Progenitor cell of endocrine pancreas (in vitro differentiated cells): ENCODE measurements at regions not wholly inside any gene's neighbourhood (a gene's known extent, or its start where the extent isn't known, plus 50 kb on each side); places are given as distances from the start of the nearest gene placed in this dataset.
A peak's percentile ranks its signal among the peaks of the same experiment; 100 is the strongest.

Experiments used
- DNase-seq: peaks from one replicate; pipeline ENCODE4 v3.0.0; 2021; ENCODE audit warnings: low spot score; ENCODE audit not compliant: unreplicated experiment
- H3K27ac Mint-ChIP-seq: 2 replicates; pipeline ENCODE4 v1.8.0; 2021; ENCODE audit warnings: mild to moderate bottlenecking, moderate library complexity, mixed read lengths
- H3K27me3 Mint-ChIP-seq: 2 replicates; pipeline ENCODE4 v1.8.0; 2021; ENCODE audit warnings: mixed read lengths
- H3K36me3 Mint-ChIP-seq: 2 replicates; pipeline ENCODE4 v1.8.0; 2022; ENCODE audit warnings: mixed read lengths; ENCODE audit not compliant: insufficient read depth
- H3K4me1 Mint-ChIP-seq: 2 replicates; pipeline ENCODE4 v1.8.0; 2021; ENCODE audit warnings: low read depth, mixed read lengths
- H3K4me3 Mint-ChIP-seq: 2 replicates; pipeline ENCODE4 v1.8.0; 2021; ENCODE audit warnings: low read depth, mild to moderate bottlenecking, moderate library complexity, mixed read lengths
- H3K9me3 Mint-ChIP-seq: 2 replicates; pipeline ENCODE4 v1.8.0; 2021; ENCODE audit warnings: low read depth, mixed read lengths
- CTCF ChIP-seq: fragments of 200-600 bp; sonication (generic); IDR thresholded peaks from one replicate; pipeline ENCODE4 v1.5.0; 2021; ENCODE audit warnings: antibody characterized with exemption, mild to moderate bottlenecking; ENCODE audit not compliant: unreplicated experiment

GRCh38 chr2:15778529-15779219 lies 161.7 kb upstream of the MYCN start:
- H3K27ac Mint-ChIP-seq = no peak overlapping the region
- H3K9me3 Mint-ChIP-seq = peaks cover 2% of the 10 kb centered on the region
- no peak for DNase-seq
- H3K27me3 Mint-ChIP-seq = peaks cover 71% of the 10 kb centered on the region
- peaks cover 13% of the 10 kb centered on the region for H3K4me1 Mint-ChIP-seq
- H3K4me3 Mint-ChIP-seq = no peak overlapping the region
- no peaks in the 10 kb centered on the region for H3K36me3 Mint-ChIP-seq
- no peak for TF ChIP-seq CTCF

- H3K4me1 Mint-ChIP-seq = peaks cover 13% of the 10 kb centered on the region
- peaks cover 75% of the 10 kb centered on the region for H3K27me3 Mint-ChIP-seq
- H3K27ac Mint-ChIP-seq = no peak overlapping the region
- no peaks in the 10 kb centered on the region for H3K36me3 Mint-ChIP-seq
- TF ChIP-seq CTCF = no peak
- DNase-seq = no peak
- peaks cover 2% of the 10 kb centered on the region for H3K9me3 Mint-ChIP-seq
- H3K4me3 Mint-ChIP-seq = no peak overlapping the region
Observed at GRCh38 chr2:15779381-15780041, 160.8 kb upstream of the MYCN start.

- no peak overlapping the region for H3K4me3 Mint-ChIP-seq
- H3K4me1 Mint-ChIP-seq = peaks cover 13% of the 10 kb centered on the region
- no peak for DNase-seq
- no peak for TF ChIP-seq CTCF
- no peaks in the 10 kb centered on the region for H3K36me3 Mint-ChIP-seq
- peaks cover 79% of the 10 kb centered on the region for H3K27me3 Mint-ChIP-seq
- no peaks in the 10 kb centered on the region for H3K9me3 Mint-ChIP-seq
- no peak overlapping the region for H3K27ac Mint-ChIP-seq
Observed at GRCh38 chr2:15780234-15780633, 160.1 kb upstream of the MYCN start.

- H3K27me3 Mint-ChIP-seq = peaks cover 82% of the 10 kb centered on the region
- H3K36me3 Mint-ChIP-seq = no peaks in the 10 kb centered on the region
- no peak overlapping the region for H3K27ac Mint-ChIP-seq
- peaks cover 13% of the 10 kb centered on the region for H3K4me1 Mint-ChIP-seq
- no peak overlapping the region for H3K4me3 Mint-ChIP-seq
- peak; percentile 33 for TF ChIP-seq CTCF
- no peaks in the 10 kb centered on the region for H3K9me3 Mint-ChIP-seq
- DNase-seq = no peak
Observed at GRCh38 chr2:15780912-15781574, 159.3 kb upstream of the MYCN start.

- no peak for DNase-seq
- no peak for TF ChIP-seq CTCF
- H3K27ac Mint-ChIP-seq = no peak overlapping the region
- no peak overlapping the region for H3K4me3 Mint-ChIP-seq
- H3K4me1 Mint-ChIP-seq = peaks cover 13% of the 10 kb centered on the region
- no peaks in the 10 kb centered on the region for H3K36me3 Mint-ChIP-seq
- no peaks in the 10 kb centered on the region for H3K9me3 Mint-ChIP-seq
- H3K27me3 Mint-ChIP-seq = peaks cover 74% of the 10 kb centered on the region
Observed at GRCh38 chr2:15782009-15782751, 158.2 kb upstream of the MYCN start.
